Astrocyte of the hippocampus (primary cell): ENCODE measurements at regions not wholly inside any gene's neighbourhood (a gene's known extent, or its start where the extent isn't known, plus 50 kb on each side); places are given as distances from the start of the nearest gene placed in this dataset.
"Not testable (repeated sequence)": the region's sequence is repeated elsewhere in the genome, so short reads cannot be mapped to it uniquely, and the experiment has no call there.

Experiments used
- DNase-seq: peaks from one replicate; pipeline ENCODE4 v3.0.0; 2011; ENCODE audit warnings: low read depth, low spot score

GRCh38 chr11:23143022-23143421 lies 282.7 kb upstream of the CCDC179 start:
- no peak for DNase-seq

GRCh38 chr11:23151819-23152218 lies 291.5 kb upstream of the CCDC179 start:
- no peak for DNase-seq

GRCh38 chr11:23155503-23155902 lies 295.2 kb upstream of the CCDC179 start:
- no peak for DNase-seq

- no peak for DNase-seq
These were observed 303.7 kb upstream of the CCDC179 start for GRCh38 chr11:23164022-23164421.

- no peak for DNase-seq
These were observed 306.1 kb upstream of the CCDC179 start for GRCh38 chr11:23166376-23166775.

GRCh38 chr11:23179609-23180008 lies 319.3 kb upstream of the CCDC179 start:
- DNase-seq = no peak

- DNase-seq = no peak
These were observed 320.9 kb upstream of the CCDC179 start for GRCh38 chr11:23181022-23181807.

GRCh38 chr11:23192256-23192655 lies 332.0 kb upstream of the CCDC179 start:
- no peak for DNase-seq

GRCh38 chr11:23201936-23202522 lies 341.8 kb upstream of the CCDC179 start:
- no peak for DNase-seq

GRCh38 chr11:23202611-23203010 lies 342.3 kb upstream of the CCDC179 start:
- DNase-seq = no peak

- no peak for DNase-seq
These were observed 345.0 kb upstream of the CCDC179 start for GRCh38 chr11:23205156-23205871.

GRCh38 chr11:23206741-23207336 lies 346.6 kb upstream of the CCDC179 start:
- no peak for DNase-seq

- DNase-seq = no peak
These were observed 350.9 kb upstream of the CCDC179 start for GRCh38 chr11:23211221-23211620.

- DNase-seq = no peak
These were observed 352.5 kb upstream of the CCDC179 start for GRCh38 chr11:23212807-23213206.

GRCh38 chr11:23217072-23217471 lies 356.8 kb upstream of the CCDC179 start:
- DNase-seq = no peak

- DNase-seq = not testable (repeated sequence)
These were observed 359.8 kb upstream of the CCDC179 start for GRCh38 chr11:23220086-23220485.

- no peak for DNase-seq
These were observed 361.1 kb upstream of the CCDC179 start for GRCh38 chr11:23221366-23221765.

GRCh38 chr11:23226331-23227077 lies 366.2 kb upstream of the CCDC179 start:
- no peak for DNase-seq

GRCh38 chr11:23227078-23227445 lies 366.8 kb upstream of the CCDC179 start:
- DNase-seq = no peak

GRCh38 chr11:23232652-23233051 lies 372.4 kb upstream of the CCDC179 start:
- DNase-seq = no peak

GRCh38 chr11:23233075-23233474 lies 372.8 kb upstream of the CCDC179 start:
- DNase-seq = no peak
